ENCODE measurements at regions not wholly inside any gene's neighbourhood (a gene's known extent, or its start where the extent isn't known, plus 50 kb on each side); places are given as distances from the start of the nearest gene placed in this dataset.

DNA sequence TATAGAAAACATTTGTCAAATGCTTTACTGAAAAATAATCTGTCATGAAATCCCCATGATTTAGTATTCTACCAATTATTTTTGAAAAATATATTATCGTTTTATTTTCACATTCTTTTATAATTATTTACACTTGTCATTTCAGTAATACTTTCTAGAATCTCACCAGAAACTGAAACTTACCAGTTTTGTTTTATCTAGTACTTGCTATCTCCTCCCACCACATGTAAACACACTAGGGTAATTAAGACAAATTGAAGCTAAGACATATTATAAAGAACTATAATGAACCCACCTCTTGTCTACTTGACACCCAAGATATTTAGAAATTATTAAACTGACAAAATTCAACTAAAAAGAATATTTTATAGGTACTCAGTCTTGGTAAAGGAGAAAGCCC lies 51.5 kb upstream of the GRM3 start:
- TF ChIP-seq TAF1 (IDR thresholded peaks at IDR 0.05; ENCODE audit: low read depth) (no peak), TEAD4 (IDR thresholded peaks at IDR 0.05) (no peak), CEBPB (IDR thresholded peaks at IDR 0.05) (no peak), FOXM1 (IDR thresholded peaks at IDR 0.05; ENCODE audit: borderline replicate concordance, low read depth) (no peak), ZBTB7A (IDR thresholded peaks at IDR 0.05; ENCODE audit: low read depth) (no peak), RAD21 (IDR thresholded peaks at IDR 0.05; ENCODE audit: low read depth) (no peak), EP300 (IDR thresholded peaks at IDR 0.05; ENCODE audit: borderline replicate concordance) (no peak), NFIC (IDR thresholded peaks at IDR 0.05) (no peak), EGR1 (IDR thresholded peaks at IDR 0.05) (no peak), TCF12 (IDR thresholded peaks at IDR 0.05; ENCODE audit: low read depth) (no peak), YY1 (IDR thresholded peaks at IDR 0.05; ENCODE audit: low read depth) (no peak), CREB1 (IDR thresholded peaks at IDR 0.05; ENCODE audit: low read depth) (no peak)
- TF ChIP-seq, protein P1, sequence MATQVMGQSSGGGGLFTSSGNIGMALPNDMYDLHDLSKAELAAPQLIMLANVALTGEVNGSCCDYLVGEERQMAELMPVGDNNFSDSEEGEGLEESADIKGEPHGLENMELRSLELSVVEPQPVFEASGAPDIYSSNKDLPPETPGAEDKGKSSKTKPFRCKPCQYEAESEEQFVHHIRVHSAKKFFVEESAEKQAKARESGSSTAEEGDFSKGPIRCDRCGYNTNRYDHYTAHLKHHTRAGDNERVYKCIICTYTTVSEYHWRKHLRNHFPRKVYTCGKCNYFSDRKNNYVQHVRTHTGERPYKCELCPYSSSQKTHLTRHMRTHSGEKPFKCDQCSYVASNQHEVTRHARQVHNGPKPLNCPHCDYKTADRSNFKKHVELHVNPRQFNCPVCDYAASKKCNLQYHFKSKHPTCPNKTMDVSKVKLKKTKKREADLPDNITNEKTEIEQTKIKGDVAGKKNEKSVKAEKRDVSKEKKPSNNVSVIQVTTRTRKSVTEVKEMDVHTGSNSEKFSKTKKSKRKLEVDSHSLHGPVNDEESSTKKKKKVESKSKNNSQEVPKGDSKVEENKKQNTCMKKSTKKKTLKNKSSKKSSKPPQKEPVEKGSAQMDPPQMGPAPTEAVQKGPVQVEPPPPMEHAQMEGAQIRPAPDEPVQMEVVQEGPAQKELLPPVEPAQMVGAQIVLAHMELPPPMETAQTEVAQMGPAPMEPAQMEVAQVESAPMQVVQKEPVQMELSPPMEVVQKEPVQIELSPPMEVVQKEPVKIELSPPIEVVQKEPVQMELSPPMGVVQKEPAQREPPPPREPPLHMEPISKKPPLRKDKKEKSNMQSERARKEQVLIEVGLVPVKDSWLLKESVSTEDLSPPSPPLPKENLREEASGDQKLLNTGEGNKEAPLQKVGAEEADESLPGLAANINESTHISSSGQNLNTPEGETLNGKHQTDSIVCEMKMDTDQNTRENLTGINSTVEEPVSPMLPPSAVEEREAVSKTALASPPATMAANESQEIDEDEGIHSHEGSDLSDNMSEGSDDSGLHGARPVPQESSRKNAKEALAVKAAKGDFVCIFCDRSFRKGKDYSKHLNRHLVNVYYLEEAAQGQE (IDR thresholded peaks at IDR 0.05; ENCODE audit: low read depth) = no peak
- TF ChIP-seq, protein P2, sequence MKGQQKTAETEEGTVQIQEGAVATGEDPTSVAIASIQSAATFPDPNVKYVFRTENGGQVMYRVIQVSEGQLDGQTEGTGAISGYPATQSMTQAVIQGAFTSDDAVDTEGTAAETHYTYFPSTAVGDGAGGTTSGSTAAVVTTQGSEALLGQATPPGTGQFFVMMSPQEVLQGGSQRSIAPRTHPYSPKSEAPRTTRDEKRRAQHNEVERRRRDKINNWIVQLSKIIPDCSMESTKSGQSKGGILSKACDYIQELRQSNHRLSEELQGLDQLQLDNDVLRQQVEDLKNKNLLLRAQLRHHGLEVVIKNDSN (IDR thresholded peaks at IDR 0.05) = no peak
- TF ChIP-seq, protein P3, sequence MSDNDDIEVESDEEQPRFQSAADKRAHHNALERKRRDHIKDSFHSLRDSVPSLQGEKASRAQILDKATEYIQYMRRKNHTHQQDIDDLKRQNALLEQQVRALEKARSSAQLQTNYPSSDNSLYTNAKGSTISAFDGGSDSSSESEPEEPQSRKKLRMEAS (IDR thresholded peaks at IDR 0.05) = no peak

DNA sequence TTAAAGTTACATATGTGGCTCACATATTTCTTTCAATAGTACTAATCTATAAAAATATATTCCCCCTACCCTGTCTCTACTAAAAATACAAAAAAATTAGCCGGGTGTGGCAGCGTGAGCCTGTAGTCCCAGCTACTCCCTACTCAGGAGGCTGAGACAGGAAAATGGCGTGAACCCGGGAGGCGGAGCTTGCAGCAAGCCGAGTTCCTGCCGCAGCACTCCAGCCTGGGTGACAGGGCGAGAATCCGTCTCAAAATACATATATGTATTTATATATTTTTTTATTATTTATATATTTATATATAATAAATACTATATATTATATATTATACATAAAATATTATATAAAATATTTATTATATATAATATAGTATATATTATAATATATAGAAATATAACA lies 69.7 kb upstream of the GRM3 start:
- TF ChIP-seq TEAD4 (IDR thresholded peaks at IDR 0.05) = no peak
- TF ChIP-seq, protein P2 (IDR thresholded peaks at IDR 0.05) = no peak
- no peak for TF ChIP-seq NFIC (IDR thresholded peaks at IDR 0.05)
- no peak for TF ChIP-seq CEBPB (IDR thresholded peaks at IDR 0.05)
- TF ChIP-seq EP300 (IDR thresholded peaks at IDR 0.05; ENCODE audit: borderline replicate concordance) = no peak
- no peak for TF ChIP-seq FOXM1 (IDR thresholded peaks at IDR 0.05; ENCODE audit: borderline replicate concordance, low read depth)
- TF ChIP-seq EGR1 (IDR thresholded peaks at IDR 0.05) = no peak
- TF ChIP-seq, protein P3 (IDR thresholded peaks at IDR 0.05) = no peak
- TF ChIP-seq RAD21 (IDR thresholded peaks at IDR 0.05; ENCODE audit: low read depth) = no peak
- TF ChIP-seq, protein P1 (IDR thresholded peaks at IDR 0.05; ENCODE audit: low read depth) = no peak
- TF ChIP-seq TAF1 (IDR thresholded peaks at IDR 0.05; ENCODE audit: low read depth) = no peak
- TF ChIP-seq ZBTB7A (IDR thresholded peaks at IDR 0.05; ENCODE audit: low read depth) = no peak
- no peak for TF ChIP-seq CREB1 (IDR thresholded peaks at IDR 0.05; ENCODE audit: low read depth)
- TF ChIP-seq TCF12 (IDR thresholded peaks at IDR 0.05; ENCODE audit: low read depth) = no peak
- no peak for TF ChIP-seq YY1 (IDR thresholded peaks at IDR 0.05; ENCODE audit: low read depth)

DNA sequence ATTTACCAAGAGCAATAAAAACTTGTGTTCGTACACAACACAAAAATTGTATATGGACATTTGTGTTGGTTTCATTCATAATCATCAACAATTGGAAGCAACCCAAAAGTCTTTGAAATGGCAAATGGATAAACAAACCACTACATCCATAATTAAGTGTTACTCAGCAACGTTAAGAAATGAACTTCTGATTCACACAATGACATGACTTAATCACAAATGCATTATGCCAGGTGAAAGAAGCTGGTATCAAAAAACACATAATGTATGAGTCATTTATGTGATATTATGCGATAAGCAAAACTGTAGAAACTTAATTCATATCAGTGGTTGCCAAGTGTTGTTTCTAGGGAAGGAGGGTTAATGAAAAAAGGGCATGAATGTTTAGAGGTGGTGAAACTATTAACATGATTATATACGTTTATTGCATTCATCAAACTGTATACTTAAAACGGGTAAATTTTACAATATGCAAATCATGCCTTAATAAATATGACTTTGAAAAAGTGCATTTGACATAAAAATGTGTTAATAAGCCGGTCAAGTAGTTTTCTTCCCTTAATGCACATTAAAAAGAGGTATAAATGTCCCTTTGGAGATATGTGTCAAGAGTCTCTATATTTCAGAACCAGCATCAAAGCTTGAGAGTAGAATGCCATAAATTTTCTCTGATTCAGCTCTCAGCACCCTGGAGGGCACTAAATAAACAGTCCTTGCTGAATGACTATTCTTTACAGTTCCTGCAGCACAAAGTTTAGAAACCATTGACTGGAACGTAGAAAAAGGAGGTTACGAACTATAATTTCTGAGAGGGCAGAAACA lies 84.8 kb upstream of the GRM3 start:
- TF ChIP-seq, protein P2 (IDR thresholded peaks at IDR 0.05) = no peak
- no peak for TF ChIP-seq CREB1 (IDR thresholded peaks at IDR 0.05; ENCODE audit: low read depth)
- TF ChIP-seq, protein P1 (IDR thresholded peaks at IDR 0.05; ENCODE audit: low read depth) = no peak
- TF ChIP-seq, protein P3 (IDR thresholded peaks at IDR 0.05) = no peak
- no peak for TF ChIP-seq EGR1 (IDR thresholded peaks at IDR 0.05)
- TF ChIP-seq NFIC (IDR thresholded peaks at IDR 0.05) = no peak
- TF ChIP-seq EP300 (IDR thresholded peaks at IDR 0.05; ENCODE audit: borderline replicate concordance) = no peak
- TF ChIP-seq FOXM1 (IDR thresholded peaks at IDR 0.05; ENCODE audit: borderline replicate concordance, low read depth) = no peak
- no peak for TF ChIP-seq CEBPB (IDR thresholded peaks at IDR 0.05)
- TF ChIP-seq RAD21 (IDR thresholded peaks at IDR 0.05; ENCODE audit: low read depth) = no peak
- no peak for TF ChIP-seq TAF1 (IDR thresholded peaks at IDR 0.05; ENCODE audit: low read depth)

Measured in Ishikawa (cell line).